ENCODE measurements at regions not wholly inside any gene's neighbourhood (a gene's known extent, or its start where the extent isn't known, plus 50 kb on each side); places are given as distances from the start of the nearest gene placed in this dataset.

- H3K4me3 ChIP-seq (ENCODE audit: low read depth in 1 of 3, low read length in 3 of 3) = no peak overlapping the region
- 91% methylated on average over 1 of the region's 1 CpG for WGBS
- TF ChIP-seq SP1 (IDR thresholded peaks at IDR 0.05) = no peak
- no peak for TF ChIP-seq MAX (IDR thresholded peaks at IDR 0.05)
- TF ChIP-seq REST (IDR thresholded peaks at IDR 0.05) = no peak
- TF ChIP-seq EGR1 (IDR thresholded peaks at IDR 0.05; ENCODE audit: low read depth in 2 of 2) = no peak
- no peak for TF ChIP-seq RXRA (IDR thresholded peaks at IDR 0.05)
- TF ChIP-seq ATF3 (IDR thresholded peaks at IDR 0.05) = no peak
- no peak for TF ChIP-seq FOXA1 (IDR thresholded peaks at IDR 0.05)
- no peak for TF ChIP-seq FOXA2 (IDR thresholded peaks at IDR 0.05)
- no peak for TF ChIP-seq TAF1 (conservative IDR thresholded peaks at IDR 0.05)
- no peak for TF ChIP-seq CTCF (IDR thresholded peaks at IDR 0.05; ENCODE audit: low read depth, low read length, missing input control)
- no peak for TF ChIP-seq JUND (IDR thresholded peaks at IDR 0.05)
- TF ChIP-seq RAD21 (IDR thresholded peaks at IDR 0.05) = no peak
- no peak for TF ChIP-seq NR2F2 (IDR thresholded peaks at IDR 0.05)
- TF ChIP-seq HNF4G (IDR thresholded peaks at IDR 0.05) = no peak
- TF ChIP-seq HNF4A (conservative IDR thresholded peaks at IDR 0.05) = no peak
- TF ChIP-seq GABPA (IDR thresholded peaks at IDR 0.05 in 1 of 2, conservative IDR thresholded peaks at IDR 0.05 in 1 of 2) = no peak
- H3K4me1 ChIP-seq (ENCODE audit: control insufficient read depth in 4 of 4, insufficient read depth in 4 of 4, low read length in 3 of 4) = no peaks in the 10 kb centered on the region
- H3K27me3 ChIP-seq (ENCODE audit: control insufficient read depth in 4 of 4, insufficient read depth in 4 of 4, low read length in 3 of 4) = no peaks in the 10 kb centered on the region
- H3K36me3 ChIP-seq (ENCODE audit: control insufficient read depth in 4 of 4, insufficient read depth in 3 of 4, low read depth in 1 of 4, low read length in 3 of 4) = no peaks in the 10 kb centered on the region
- peaks cover 0 to 10% (median under 1%) of the 10 kb centered on the region in 4 donors for H3K9me3 ChIP-seq (ENCODE audit: control insufficient read depth in 4 of 4, low read length in 3 of 4)
- no peak overlapping the region for H3K27ac ChIP-seq (ENCODE audit: low read depth in 1 of 2, low read length in 2 of 2)
- DNase-seq (ENCODE audit: low spot score) = no peak
- H3K9ac ChIP-seq (ENCODE audit: low read depth in 1 of 2, low read length in 2 of 2) = no peak overlapping the region
Observed at GRCh38 chr4:83699358-83699757, 163.4 kb downstream of the GPAT3 start.

GRCh38 chr4:83692028-83692427 is 156.1 kb downstream of the GPAT3 start:
- no peaks in the 10 kb centered on the region for H3K9me3 ChIP-seq (ENCODE audit: control insufficient read depth in 4 of 4, low read length in 3 of 4)
- H3K36me3 ChIP-seq (ENCODE audit: control insufficient read depth in 4 of 4, insufficient read depth in 3 of 4, low read depth in 1 of 4, low read length in 3 of 4) = no peaks in the 10 kb centered on the region
- WGBS = 92% methylated on average over 1 of the region's 1 CpG
- H3K9ac ChIP-seq (ENCODE audit: low read depth in 1 of 2, low read length in 2 of 2) = no peak overlapping the region
- no peaks in the 10 kb centered on the region for H3K27me3 ChIP-seq (ENCODE audit: control insufficient read depth in 4 of 4, insufficient read depth in 4 of 4, low read length in 3 of 4)
- no peak for DNase-seq (ENCODE audit: low spot score)
- no peak overlapping the region for H3K4me3 ChIP-seq (ENCODE audit: low read depth in 1 of 3, low read length in 3 of 3)
- no peak overlapping the region for H3K27ac ChIP-seq (ENCODE audit: low read depth in 1 of 2, low read length in 2 of 2)
- TF ChIP-seq JUND (IDR thresholded peaks at IDR 0.05) = no peak
- H3K4me1 ChIP-seq (ENCODE audit: control insufficient read depth in 4 of 4, insufficient read depth in 4 of 4, low read length in 3 of 4) = no peaks in the 10 kb centered on the region
